ENCODE measurements at regions not wholly inside any gene's neighbourhood (a gene's known extent, or its start where the extent isn't known, plus 50 kb on each side); places are given as distances from the start of the nearest gene placed in this dataset.
A peak's percentile ranks its signal among the peaks of the same experiment; 100 is the strongest.
"Not testable (repeated sequence)": the region's sequence is repeated elsewhere in the genome, so short reads cannot be mapped to it uniquely, and the experiment has no call there.

GRCh38 chr2:18986046-18986445 is 372.4 kb downstream of the OSR1 start:
- DNase-seq (ENCODE audit: low spot score), result no peak

- DNase-seq (ENCODE audit: low spot score), result no peak
Observed at GRCh38 chr2:18980786-18981430, 377.5 kb downstream of the OSR1 start.

GRCh38 chr2:18980104-18980785 is 378.2 kb downstream of the OSR1 start:
- DNase-seq (ENCODE audit: low spot score), result no peak

- no peak for DNase-seq (ENCODE audit: low spot score)
Observed at GRCh38 chr2:18977409-18977808, 381.0 kb downstream of the OSR1 start.

- DNase-seq (ENCODE audit: low spot score), result peak; percentile 56
Observed at GRCh38 chr2:18976168-18976961, 382.1 kb downstream of the OSR1 start.

- DNase-seq (ENCODE audit: low spot score), result no peak
Observed at GRCh38 chr2:18975506-18976167, 382.8 kb downstream of the OSR1 start.

GRCh38 chr2:18971628-18972027 is 382.3 kb upstream of the NT5C1B start:
- no peak for DNase-seq (ENCODE audit: low spot score)

- no peak for DNase-seq (ENCODE audit: low spot score)
Observed at GRCh38 chr2:18971069-18971378, 381.7 kb upstream of the NT5C1B start.

- no peak for DNase-seq (ENCODE audit: low spot score)
Observed at GRCh38 chr2:18966131-18966530, 376.8 kb upstream of the NT5C1B start.

GRCh38 chr2:18963739-18964256 is 374.4 kb upstream of the NT5C1B start:
- not testable (repeated sequence) for DNase-seq (ENCODE audit: low spot score)

- no peak for DNase-seq (ENCODE audit: low spot score)
Observed at GRCh38 chr2:18961991-18962421, 372.6 kb upstream of the NT5C1B start.

GRCh38 chr2:18959952-18960717 is 370.8 kb upstream of the NT5C1B start:
- no peak for DNase-seq (ENCODE audit: low spot score)

- no peak for DNase-seq (ENCODE audit: low spot score)
Observed at GRCh38 chr2:18959200-18959599, 369.8 kb upstream of the NT5C1B start.

- no peak for DNase-seq (ENCODE audit: low spot score)
Observed at GRCh38 chr2:18957909-18958308, 368.5 kb upstream of the NT5C1B start.

- no peak for DNase-seq (ENCODE audit: low spot score)
Observed at GRCh38 chr2:18950361-18950851, 361.0 kb upstream of the NT5C1B start.

GRCh38 chr2:18949871-18950270 is 360.5 kb upstream of the NT5C1B start:
- DNase-seq (ENCODE audit: low spot score), result no peak

GRCh38 chr2:18940184-18940583 is 350.8 kb upstream of the NT5C1B start:
- DNase-seq (ENCODE audit: low spot score), result no peak

GRCh38 chr2:18939740-18940139 is 350.4 kb upstream of the NT5C1B start:
- DNase-seq (ENCODE audit: low spot score), result not testable (repeated sequence)

- DNase-seq (ENCODE audit: low spot score), result no peak
Observed at GRCh38 chr2:18934886-18935285, 345.5 kb upstream of the NT5C1B start.

GRCh38 chr2:18932853-18933252 is 343.5 kb upstream of the NT5C1B start:
- DNase-seq (ENCODE audit: low spot score), result no peak

GRCh38 chr2:18930971-18931370 is 341.6 kb upstream of the NT5C1B start:
- no peak for DNase-seq (ENCODE audit: low spot score)
